Cardiac septum (tissue), 1 donor: ENCODE measurements at regions not wholly inside any gene's neighbourhood (a gene's known extent, or its start where the extent isn't known, plus 50 kb on each side); places are given as distances from the start of the nearest gene placed in this dataset.

Experiments used
- DNase-seq: peaks from one replicate; pipeline ENCODE4 v3.0.0-alpha.2; 2020; ENCODE audit warnings: low spot score
- intact Hi-C: fragments of 100-400 bp; cut with DNase I; formaldehyde crosslinking; loops from one replicate; pipeline ENCODE4 v1.14.0; 2022
- donor health status: DM: no; HTN: no; CAD: no.

GRCh38 chr3:187963003-187963676, 190.8 kb upstream of the LPP start:
- intact Hi-C loops: loop anchor here (5.0 to 10.0 kb wide), 3 partner anchors 194 to 302 kb away; partner anchors contain the start of gene BCL6
- no peak for DNase-seq

GRCh38 chr3:187963677-187964385, 190.1 kb upstream of the LPP start:
- no peak for DNase-seq
- intact Hi-C loops: loop anchor here (5.0 to 10.0 kb wide), 3 partner anchors 193 to 301 kb away; partner anchors contain the start of gene BCL6

- intact Hi-C loops: loop anchor here (5.0 to 10.0 kb wide), 3 partner anchors 193 to 300 kb away; partner anchors contain the start of gene BCL6
- DNase-seq: no peak
Measured at GRCh38 chr3:187964760-187965159, 189.2 kb upstream of the LPP start.

- intact Hi-C loops: loop anchor here (10.0 kb wide), 1 partner anchor 299 kb away; no protein-coding TSS in a partner anchor
- no peak for DNase-seq
Measured at GRCh38 chr3:187966096-187966495, 187.9 kb upstream of the LPP start.

- DNase-seq: no peak
- intact Hi-C loops: loop anchor here (10.0 kb wide), 1 partner anchor 298 kb away; no protein-coding TSS in a partner anchor
Measured at GRCh38 chr3:187966636-187967406, 187.1 kb upstream of the LPP start.

GRCh38 chr3:187967993-187968392, 186.0 kb upstream of the LPP start:
- DNase-seq: no peak
- intact Hi-C loops: loop anchor here (10.0 kb wide), 1 partner anchor 297 kb away; no protein-coding TSS in a partner anchor

GRCh38 chr3:187968883-187969580, 184.9 kb upstream of the LPP start:
- DNase-seq: no peak
- intact Hi-C loops: loop anchor here (10.0 kb wide), 1 partner anchor 296 kb away; no protein-coding TSS in a partner anchor

GRCh38 chr3:187969581-187969950, 184.4 kb upstream of the LPP start:
- intact Hi-C loops: loop anchor here (10.0 kb wide), 1 partner anchor 295 kb away; no protein-coding TSS in a partner anchor
- no peak for DNase-seq

- intact Hi-C loops: no loop called here
- no peak for DNase-seq
Measured at GRCh38 chr3:187970106-187970505, 183.9 kb upstream of the LPP start.

GRCh38 chr3:187971629-187972028, 182.3 kb upstream of the LPP start:
- intact Hi-C loops: no loop called here

GRCh38 chr3:187972454-187972853, 181.5 kb upstream of the LPP start:
- intact Hi-C loops: no loop called here
- no peak for DNase-seq

More at GRCh38 chr3:187971629-187972028, 182.3 kb upstream of the LPP start:
- DNase-seq: no peak

- no peak for DNase-seq
- intact Hi-C loops: no loop called here
Measured at GRCh38 chr3:187973977-187974870, 179.7 kb upstream of the LPP start.

- no peak for DNase-seq
- intact Hi-C loops: no loop called here
Measured at GRCh38 chr3:187974871-187975271, 179.1 kb upstream of the LPP start.

GRCh38 chr3:187975561-187976364, 178.2 kb upstream of the LPP start:
- no peak for DNase-seq
- intact Hi-C loops: no loop called here

GRCh38 chr3:187976365-187976900, 177.5 kb upstream of the LPP start:
- DNase-seq: no peak
- intact Hi-C loops: no loop called here

GRCh38 chr3:187977659-187978058, 176.3 kb upstream of the LPP start:
- intact Hi-C loops: no loop called here
- no peak for DNase-seq

- intact Hi-C loops: no loop called here
Measured at GRCh38 chr3:187978433-187979011, 175.4 kb upstream of the LPP start.

More at GRCh38 chr3:187978433-187979011, 175.4 kb upstream of the LPP start:
- DNase-seq: no peak
